T47D (cell line): ENCODE measurements at regions not wholly inside any gene's neighbourhood (a gene's known extent, or its start where the extent isn't known, plus 50 kb on each side); places are given as distances from the start of the nearest gene placed in this dataset.
"Not testable (repeated sequence)": the region's sequence is repeated elsewhere in the genome, so short reads cannot be mapped to it uniquely, and the experiment has no call there.

Source experiments
- DNase-seq, 2 experiments: peaks; one replicate each; pipeline versions ENCODE4 v3.0.0 to v3.0.0-alpha.2; 2011 to 2012; ENCODE audit warnings: low read depth in 1 of 2, low spot score in 1 of 2
- JUND ChIP-seq: IDR thresholded peaks from 2 replicates; pipeline ENCODE4 v1.6.1; 2012; ENCODE audit warnings: low read depth
- in situ Hi-C: cut with HindIII; loops from 2 replicates; pipeline ENCODE4 v1.10.0; 2016; ENCODE audit warnings: low sequenced_read_pairs, low pct_unique_long_range_greater_than_20kb

- in situ Hi-C loops = no loop called here
- no peak for DNase-seq
- no peak for TF ChIP-seq JUND
These were observed 836.7 kb downstream of the PLA2G4A start for GRCh38 chr1:187665483-187665882.

GRCh38 chr1:187680823-187681222 is 852.1 kb downstream of the PLA2G4A start:
- TF ChIP-seq JUND = no peak
- in situ Hi-C loops = no loop called here
- no peak for DNase-seq

GRCh38 chr1:187682112-187682511 is 853.4 kb downstream of the PLA2G4A start:
- in situ Hi-C loops = no loop called here
- no peak for TF ChIP-seq JUND
- DNase-seq = no peak

- DNase-seq = no peak
- no peak for TF ChIP-seq JUND
These were observed 856.6 kb downstream of the PLA2G4A start for GRCh38 chr1:187685333-187685732.

GRCh38 chr1:187689129-187689528 is 860.4 kb downstream of the PLA2G4A start:
- no peak for TF ChIP-seq JUND
- in situ Hi-C loops = no loop called here
- DNase-seq = no peak

More at GRCh38 chr1:187685333-187685732, 856.6 kb downstream of the PLA2G4A start:
- in situ Hi-C loops = no loop called here

- in situ Hi-C loops = no loop called here
- no peak for TF ChIP-seq JUND
- no peak for DNase-seq
These were observed 862.7 kb downstream of the PLA2G4A start for GRCh38 chr1:187691439-187691838.

- no peak for TF ChIP-seq JUND
- no peak for DNase-seq
These were observed 864.0 kb downstream of the PLA2G4A start for GRCh38 chr1:187692799-187693198.

GRCh38 chr1:187696073-187696472 is 867.3 kb downstream of the PLA2G4A start:
- no peak for TF ChIP-seq JUND
- in situ Hi-C loops = no loop called here
- no peak for DNase-seq

More at GRCh38 chr1:187692799-187693198, 864.0 kb downstream of the PLA2G4A start:
- in situ Hi-C loops = no loop called here

- DNase-seq, in situ Hi-C loops: not testable (repeated sequence)
These were observed 874.7 kb downstream of the PLA2G4A start for GRCh38 chr1:187703138-187704130.

- DNase-seq = no peak
- in situ Hi-C loops = no loop called here
- TF ChIP-seq JUND = no peak
These were observed 885.7 kb downstream of the PLA2G4A start for GRCh38 chr1:187714470-187714869.

GRCh38 chr1:187715483-187715882 is 886.7 kb downstream of the PLA2G4A start:
- no peak for TF ChIP-seq JUND
- in situ Hi-C loops = no loop called here
- no peak for DNase-seq

GRCh38 chr1:187716160-187716559 is 887.4 kb downstream of the PLA2G4A start:
- TF ChIP-seq JUND = no peak
- in situ Hi-C loops = no loop called here
- DNase-seq = no peak

GRCh38 chr1:187718527-187718926 is 889.8 kb downstream of the PLA2G4A start:
- no peak for DNase-seq
- TF ChIP-seq JUND = no peak
- in situ Hi-C loops = no loop called here
